Mucosa of descending colon (tissue), 3 donors: ENCODE measurements at regions not wholly inside any gene's neighbourhood (a gene's known extent, or its start where the extent isn't known, plus 50 kb on each side); places are given as distances from the start of the nearest gene placed in this dataset.

ENCODE experiments used
- ATAC-seq: fragments of 200-7000 bp; cut with Tn5 transposase; one replicate; pipeline ENCODE4 v1.9.1; 2020; ENCODE audit warnings: mild to moderate bottlenecking, moderate library complexity
- DNase-seq, 3 donors: peaks; one replicate each; pipeline ENCODE4 v3.0.0-alpha.2; 2020
- H3K36me3 ChIP-seq: fragments of 200-600 bp; one replicate; pipeline ENCODE4 v1.8.0; 2021; ENCODE audit warnings: low read depth, mild to moderate bottlenecking
- H3K4me1 ChIP-seq: fragments of 200-600 bp; one replicate; pipeline ENCODE4 v1.8.0; 2021; ENCODE audit warnings: low read depth, mild to moderate bottlenecking
- H3K4me3 ChIP-seq: fragments of 200-600 bp; one replicate; pipeline ENCODE4 v1.8.0; 2021; ENCODE audit warnings: mild to moderate bottlenecking
- H3K9me3 ChIP-seq: fragments of 200-600 bp; one replicate; pipeline ENCODE4 v1.8.0; 2021; ENCODE audit warnings: mild to moderate bottlenecking
- intact Hi-C, 2 donors: fragments of 100-400 bp; cut with DNase I in 1 of 2; cut with micrococcal nuclease in 1 of 2; formaldehyde crosslinking; loops; one replicate each; pipeline versions ENCODE4 v1.11.0 to v1.11.1; 2022; cut with DNase I, micrococcal nuclease
- TF ChIP-seq, protein P1 (sequence below): fragments of 200-600 bp; IDR thresholded peaks from one replicate; pipeline ENCODE4 v1.8.0; 2022; ENCODE audit warnings: antibody characterized with exemption, mild to moderate bottlenecking
- donor health status: DM: no; HTN: no; CAD: no; lungs with moderate emphysema.
- donor health status: DM: no; HTN: no; CAD: no.
- donor health status: DM: no; HTN: yes; CAD: no.

DNA sequence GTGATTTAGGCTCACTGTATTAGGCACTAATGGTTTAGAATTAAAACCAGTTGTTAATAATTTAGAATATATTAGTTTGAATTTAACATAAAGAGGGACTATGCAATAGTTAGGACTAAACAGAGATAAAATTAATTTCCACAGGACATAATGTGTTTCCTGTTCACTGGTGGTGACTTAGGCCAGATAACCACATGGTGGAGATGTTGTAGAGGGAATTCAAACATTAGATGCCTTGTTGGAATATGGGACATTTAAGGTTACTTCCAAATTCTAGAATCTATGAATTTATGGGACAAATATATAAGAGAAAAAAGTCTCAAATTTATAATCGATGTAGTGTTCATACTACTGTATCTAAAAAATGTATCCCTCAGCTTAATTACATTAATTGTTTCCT lies 615.5 kb upstream of the KLHL1 start:
- intact Hi-C loops, result no loop called here
- H3K4me3 ChIP-seq, result no peak overlapping the region

GRCh38 chr13:70720386-70720785 lies 612.1 kb upstream of the KLHL1 start:
- no peak for DNase-seq
- H3K4me1 ChIP-seq, result no peaks in the 10 kb centered on the region
- H3K36me3 ChIP-seq, result no peaks in the 10 kb centered on the region
- H3K9me3 ChIP-seq, result no peaks in the 10 kb centered on the region
- TF ChIP-seq, protein P1, sequence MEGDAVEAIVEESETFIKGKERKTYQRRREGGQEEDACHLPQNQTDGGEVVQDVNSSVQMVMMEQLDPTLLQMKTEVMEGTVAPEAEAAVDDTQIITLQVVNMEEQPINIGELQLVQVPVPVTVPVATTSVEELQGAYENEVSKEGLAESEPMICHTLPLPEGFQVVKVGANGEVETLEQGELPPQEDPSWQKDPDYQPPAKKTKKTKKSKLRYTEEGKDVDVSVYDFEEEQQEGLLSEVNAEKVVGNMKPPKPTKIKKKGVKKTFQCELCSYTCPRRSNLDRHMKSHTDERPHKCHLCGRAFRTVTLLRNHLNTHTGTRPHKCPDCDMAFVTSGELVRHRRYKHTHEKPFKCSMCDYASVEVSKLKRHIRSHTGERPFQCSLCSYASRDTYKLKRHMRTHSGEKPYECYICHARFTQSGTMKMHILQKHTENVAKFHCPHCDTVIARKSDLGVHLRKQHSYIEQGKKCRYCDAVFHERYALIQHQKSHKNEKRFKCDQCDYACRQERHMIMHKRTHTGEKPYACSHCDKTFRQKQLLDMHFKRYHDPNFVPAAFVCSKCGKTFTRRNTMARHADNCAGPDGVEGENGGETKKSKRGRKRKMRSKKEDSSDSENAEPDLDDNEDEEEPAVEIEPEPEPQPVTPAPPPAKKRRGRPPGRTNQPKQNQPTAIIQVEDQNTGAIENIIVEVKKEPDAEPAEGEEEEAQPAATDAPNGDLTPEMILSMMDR, result no peak
- no peak overlapping the region for H3K4me3 ChIP-seq
- ATAC-seq, result no peak
- intact Hi-C loops, result no loop called here

More for the DNA sequence above, 615.5 kb upstream of the KLHL1 start:
- Histone ChIP-seq H3K9me3 (no peaks in the 10 kb centered on the region), H3K4me1 (no peaks in the 10 kb centered on the region), H3K36me3 (no peaks in the 10 kb centered on the region)
- TF ChIP-seq, protein P1, result no peak
- ATAC-seq (no peak), DNase-seq (no peak)

GRCh38 chr13:70714993-70715392 lies 606.7 kb upstream of the KLHL1 start:
- no peak overlapping the region for H3K4me3 ChIP-seq
- H3K9me3 ChIP-seq, result no peaks in the 10 kb centered on the region
- DNase-seq, result no peak
- TF ChIP-seq, protein P1, result no peak
- H3K36me3 ChIP-seq, result no peaks in the 10 kb centered on the region
- no peaks in the 10 kb centered on the region for H3K4me1 ChIP-seq
- ATAC-seq, result no peak
- intact Hi-C loops, result no loop called here

- Histone ChIP-seq H3K4me1 (no peaks in the 10 kb centered on the region), H3K9me3 (no peaks in the 10 kb centered on the region), H3K36me3 (no peaks in the 10 kb centered on the region), H3K4me3 (no peak overlapping the region)
- DNase-seq (no peak), ATAC-seq (no peak)
- intact Hi-C loops, result no loop called here
- TF ChIP-seq, protein P1, result no peak
These were observed 600.5 kb upstream of the KLHL1 start for GRCh38 chr13:70708775-70709174.

GRCh38 chr13:70703755-70704154 lies 595.5 kb upstream of the KLHL1 start:
- intact Hi-C loops, result no loop called here
- no peaks in the 10 kb centered on the region for H3K4me1 ChIP-seq
- H3K9me3 ChIP-seq, result no peaks in the 10 kb centered on the region
- ATAC-seq (no peak), DNase-seq (no peak)
- H3K36me3 ChIP-seq, result no peaks in the 10 kb centered on the region
- no peak overlapping the region for H3K4me3 ChIP-seq
- TF ChIP-seq, protein P1, result no peak
